ENCODE measurements at regions not wholly inside any gene's neighbourhood (a gene's known extent, or its start where the extent isn't known, plus 50 kb on each side); places are given as distances from the start of the nearest gene placed in this dataset.

DNA sequence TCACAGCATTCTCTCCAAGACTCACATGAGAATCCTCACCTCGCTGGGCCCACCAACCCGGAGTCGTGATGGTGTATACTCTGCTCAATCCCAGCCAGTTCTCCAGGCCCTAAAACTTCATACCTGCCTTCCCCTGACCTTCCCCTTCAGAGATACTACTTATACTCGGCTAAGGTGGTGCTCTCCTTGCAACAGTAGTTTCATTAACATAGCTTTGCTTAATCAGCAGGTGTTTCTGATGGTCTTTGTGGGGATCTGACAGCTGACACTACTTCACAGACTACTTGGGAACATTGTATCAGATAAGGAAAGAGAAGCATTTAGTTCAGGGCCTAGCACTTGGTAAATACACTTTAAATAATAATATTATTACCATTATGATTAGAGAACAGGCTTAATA, 301.5 kb upstream of the DAB1 start:
- TF ChIP-seq, protein P1, sequence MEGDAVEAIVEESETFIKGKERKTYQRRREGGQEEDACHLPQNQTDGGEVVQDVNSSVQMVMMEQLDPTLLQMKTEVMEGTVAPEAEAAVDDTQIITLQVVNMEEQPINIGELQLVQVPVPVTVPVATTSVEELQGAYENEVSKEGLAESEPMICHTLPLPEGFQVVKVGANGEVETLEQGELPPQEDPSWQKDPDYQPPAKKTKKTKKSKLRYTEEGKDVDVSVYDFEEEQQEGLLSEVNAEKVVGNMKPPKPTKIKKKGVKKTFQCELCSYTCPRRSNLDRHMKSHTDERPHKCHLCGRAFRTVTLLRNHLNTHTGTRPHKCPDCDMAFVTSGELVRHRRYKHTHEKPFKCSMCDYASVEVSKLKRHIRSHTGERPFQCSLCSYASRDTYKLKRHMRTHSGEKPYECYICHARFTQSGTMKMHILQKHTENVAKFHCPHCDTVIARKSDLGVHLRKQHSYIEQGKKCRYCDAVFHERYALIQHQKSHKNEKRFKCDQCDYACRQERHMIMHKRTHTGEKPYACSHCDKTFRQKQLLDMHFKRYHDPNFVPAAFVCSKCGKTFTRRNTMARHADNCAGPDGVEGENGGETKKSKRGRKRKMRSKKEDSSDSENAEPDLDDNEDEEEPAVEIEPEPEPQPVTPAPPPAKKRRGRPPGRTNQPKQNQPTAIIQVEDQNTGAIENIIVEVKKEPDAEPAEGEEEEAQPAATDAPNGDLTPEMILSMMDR (conservative IDR thresholded peaks at IDR 0.05; ENCODE audit: low read depth, low read length), result no peak
- no peak for TF ChIP-seq EZH2 (IDR thresholded peaks at IDR 0.05; ENCODE audit: borderline replicate concordance, low read depth, low read length, poor library complexity, severe bottlenecking)

DNA sequence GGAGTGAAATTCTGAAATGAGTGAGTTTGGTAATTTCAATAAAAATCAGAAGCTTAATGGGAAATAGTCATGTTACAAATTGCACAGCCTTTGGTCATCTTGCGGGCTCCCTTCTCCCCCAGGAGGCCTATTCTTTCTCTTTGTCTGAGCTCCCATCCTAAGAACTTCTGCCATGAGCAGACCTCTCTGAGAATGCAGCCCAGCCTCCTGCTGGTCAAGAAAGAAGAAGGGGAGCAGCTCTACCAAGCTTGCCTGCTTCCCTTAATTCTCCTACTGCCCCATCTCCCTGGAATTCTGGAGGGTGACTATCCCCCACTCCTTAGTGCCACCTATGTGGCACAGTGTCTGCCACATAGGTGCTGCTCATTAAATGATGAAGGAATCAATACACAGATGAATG, 300.7 kb upstream of the DAB1 start:
- H3K4me1 ChIP-seq (ENCODE audit: insufficient read depth, low read length, poor library complexity, severe bottlenecking), result peaks cover 43% of the 10 kb centered on the region
- no peak overlapping the region for H3K4me3 ChIP-seq (ENCODE audit: low read depth, low read length, poor library complexity, severe bottlenecking)
- ChIA-PET CTCF (interaction anchor here (0.5 kb wide), 1 partner anchor 28 kb away, joined by 4 read pairs; no protein-coding TSS in a partner anchor), POLR2A (ENCODE audit: low non-redundant PET) (no interaction called here)
- intact Hi-C loops (cut with micrococcal nuclease; ENCODE audit: unreplicated experiment), result no loop called here
- H3K36me3 ChIP-seq (ENCODE audit: insufficient read depth, low read length, poor library complexity, severe bottlenecking), result no peaks in the 10 kb centered on the region
- peak overlapping the region; percentile 56 for H3K27ac ChIP-seq (ENCODE audit: low read depth, low read length, poor library complexity, severe bottlenecking)
- BruUV-seq (replicated peaks), result TSS peak; percentile 35
- H3K27me3 ChIP-seq (replicated peaks; ENCODE audit: insufficient read depth, low read depth, low read length, poor library complexity), result no peaks in the 10 kb centered on the region
- H3K9me3 ChIP-seq (ENCODE audit: low read depth, low read length, poor library complexity, severe bottlenecking), result no peaks in the 10 kb centered on the region
- TF ChIP-seq, protein P1 (conservative IDR thresholded peaks at IDR 0.05; ENCODE audit: low read depth, low read length), result no peak
- no peak for TF ChIP-seq EZH2 (IDR thresholded peaks at IDR 0.05; ENCODE audit: borderline replicate concordance, low read depth, low read length, poor library complexity, severe bottlenecking)
- no peak for DNase-seq (ENCODE audit: low spot score)

More for the DNA sequence above, 301.5 kb upstream of the DAB1 start:
- no peak for DNase-seq (ENCODE audit: low spot score)
- CTCF ChIA-PET, result interaction anchor here (0.5 kb wide), 1 partner anchor 28 kb away, joined by 4 read pairs; no protein-coding TSS in a partner anchor
- POLR2A ChIA-PET (ENCODE audit: low non-redundant PET), result no interaction called here
- Histone ChIP-seq H3K4me1 (ENCODE audit: insufficient read depth, low read length, poor library complexity, severe bottlenecking) (peaks cover 35% of the 10 kb centered on the region), H3K27ac (ENCODE audit: low read depth, low read length, poor library complexity, severe bottlenecking) (peak overlapping the region; percentile 56), H3K9me3 (ENCODE audit: low read depth, low read length, poor library complexity, severe bottlenecking) (no peaks in the 10 kb centered on the region), H3K36me3 (ENCODE audit: insufficient read depth, low read length, poor library complexity, severe bottlenecking) (no peaks in the 10 kb centered on the region), H3K4me3 (ENCODE audit: low read depth, low read length, poor library complexity, severe bottlenecking) (no peak overlapping the region), H3K27me3 (replicated peaks; ENCODE audit: insufficient read depth, low read depth, low read length, poor library complexity) (no peaks in the 10 kb centered on the region)
- BruUV-seq (replicated peaks), result no TSS peak
- intact Hi-C loops (cut with micrococcal nuclease; ENCODE audit: unreplicated experiment), result no loop called here

GRCh38 chr1:57722285-57722978, 298.6 kb upstream of the DAB1 start:
- Histone ChIP-seq H3K36me3 (ENCODE audit: insufficient read depth, low read length, poor library complexity, severe bottlenecking) (no peaks in the 10 kb centered on the region), H3K4me3 (ENCODE audit: low read depth, low read length, poor library complexity, severe bottlenecking) (no peak overlapping the region), H3K27ac (ENCODE audit: low read depth, low read length, poor library complexity, severe bottlenecking) (peak overlapping the region; percentile 86), H3K27me3 (replicated peaks; ENCODE audit: insufficient read depth, low read depth, low read length, poor library complexity) (no peaks in the 10 kb centered on the region), H3K4me1 (ENCODE audit: insufficient read depth, low read length, poor library complexity, severe bottlenecking) (peaks cover 53% of the 10 kb centered on the region), H3K9me3 (ENCODE audit: low read depth, low read length, poor library complexity, severe bottlenecking) (no peaks in the 10 kb centered on the region)
- DNase-seq (ENCODE audit: low spot score), result no peak
- POLR2A ChIA-PET (ENCODE audit: low non-redundant PET), result no interaction called here
- no TSS peak for BruUV-seq (replicated peaks)
- TF ChIP-seq, protein P1 (conservative IDR thresholded peaks at IDR 0.05; ENCODE audit: low read depth, low read length), result no peak
- no peak for TF ChIP-seq EZH2 (IDR thresholded peaks at IDR 0.05; ENCODE audit: borderline replicate concordance, low read depth, low read length, poor library complexity, severe bottlenecking)
- intact Hi-C loops (cut with micrococcal nuclease; ENCODE audit: unreplicated experiment), result no loop called here
- CTCF ChIA-PET, result no interaction called here
